ENCODE measurements at regions not wholly inside any gene's neighbourhood (a gene's known extent, or its start where the extent isn't known, plus 50 kb on each side); places are given as distances from the start of the nearest gene placed in this dataset.

GRCh38 chr9:81097131-81097847, 592.1 kb downstream of the TLE1 start:
- TF ChIP-seq MXD3 (CRISPR knock-in tag; IDR thresholded peaks at IDR 0.05): no peak
- no peak for TF ChIP-seq ZBTB3 (CRISPR knock-in tag; IDR thresholded peaks at IDR 0.05; ENCODE audit: borderline replicate concordance, low read depth)
- no peak for TF ChIP-seq CEBPB (IDR thresholded peaks at IDR 0.05; ENCODE audit: borderline replicate concordance, low read depth, low read length)
- no peak for TF ChIP-seq ZNF251 (CRISPR knock-in tag; IDR thresholded peaks at IDR 0.05)
- TF ChIP-seq ZNF362 (CRISPR knock-in tag; IDR thresholded peaks at IDR 0.05; ENCODE audit: borderline replicate concordance): no peak
- TF ChIP-seq SMAD3 (CRISPR knock-in tag; IDR thresholded peaks at IDR 0.05): no peak
- no peak for TF ChIP-seq TBP (CRISPR knock-in tag; IDR thresholded peaks at IDR 0.05)
- no peak for TF ChIP-seq CCDC6 (CRISPR knock-in tag; IDR thresholded peaks at IDR 0.05)
- no peak for TF ChIP-seq ZNF605 (CRISPR knock-in tag; IDR thresholded peaks at IDR 0.05)
- TF ChIP-seq U2AF1 (optimal IDR thresholded peaks at IDR 0.05; ENCODE audit: low read depth, low read length): no peak
- TF ChIP-seq TFDP2 (CRISPR knock-in tag; IDR thresholded peaks at IDR 0.05): no peak
- Histone ChIP-seq H3K79me2 (ENCODE audit: insufficient read depth, low read length) (no peaks in the 10 kb centered on the region), H2AFZ (ENCODE audit: low read length) (no peak overlapping the region), H3K4me3 (replicated peaks in 1 of 3; ENCODE audit: insufficient read depth in 1 of 3, low read depth in 2 of 3, low read length in 3 of 3) (no peak overlapping the region), H3K4me1 (ENCODE audit: insufficient read depth, low read length) (no peaks in the 10 kb centered on the region), H3K27me3 (ENCODE audit: control insufficient read depth in 1 of 2, insufficient read depth in 2 of 2, low read length in 2 of 2) (no peaks in the 10 kb centered on the region), H3K36me3 (replicated peaks in 1 of 2; ENCODE audit: control insufficient read depth in 1 of 2, insufficient read depth in 2 of 2, low read length in 2 of 2) (no peaks in the 10 kb centered on the region), H3K4me2 (ENCODE audit: low read depth, low read length) (no peak overlapping the region), H4K20me1 (ENCODE audit: insufficient read depth, low read length) (no peaks in the 10 kb centered on the region), H3K9me3 (ENCODE audit: low read length) (no peaks in the 10 kb centered on the region), H3K9ac (ENCODE audit: insufficient read depth, low read depth, low read length) (no peak overlapping the region), H3K27ac (ENCODE audit: extremely low read length, insufficient read depth, low read length) (no peak overlapping the region)
- DNase-seq (ENCODE audit: low spot score) (no peak), FAIRE-seq (no peak), ATAC-seq (no peak)
- 10% methylated on average over 9 of the region's 11 CpGs for WGBS (ENCODE audit: low lambda C conversion rate)
- BruUV-seq (replicated peaks): no TSS peak
- ChIA-PET CTCF (ENCODE audit: low intra/inter-chr PET ratio, low total read pairs) (no interaction called here), POLR2A (no interaction called here)
- in situ Hi-C loops (cut with HindIII; ENCODE audit: extremely low pct_ligation_motif_present, low pct_unique_long_range_greater_than_20kb) (no loop called here), intact Hi-C loops (cut with micrococcal nuclease; ENCODE audit: unreplicated experiment) (no loop called here)
